Glomerular endothelial cell (primary cell): ENCODE measurements at regions not wholly inside any gene's neighbourhood (a gene's known extent, or its start where the extent isn't known, plus 50 kb on each side); places are given as distances from the start of the nearest gene placed in this dataset.
"Not testable (repeated sequence)": the region's sequence is repeated elsewhere in the genome, so short reads cannot be mapped to it uniquely, and the experiment has no call there.

Experiments used
- DNase-seq: peaks from one replicate; pipeline ENCODE4 v3.0.0-alpha.2; 2011; ENCODE audit warnings: low read depth, low spot score; ENCODE audit errors: extremely low read depth

DNA sequence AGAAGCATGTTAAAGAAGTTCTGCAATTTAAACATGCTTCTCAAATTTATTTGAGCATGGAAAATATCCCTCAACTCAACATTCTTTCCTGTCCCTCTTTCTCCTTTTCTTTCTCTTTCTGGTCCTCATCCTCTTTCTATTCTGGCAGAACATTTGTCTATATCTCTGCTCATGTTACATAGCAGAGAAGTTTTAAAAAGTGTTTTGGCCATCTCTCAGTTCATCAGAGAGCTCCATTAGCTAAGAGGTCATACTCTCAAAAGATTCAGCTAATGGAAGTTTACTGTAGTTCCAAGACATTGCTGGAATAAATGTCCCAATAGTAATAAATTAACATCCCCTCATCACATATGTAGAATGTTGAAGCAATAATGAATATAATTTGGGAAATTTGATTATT is 53.5 kb downstream of the XCL2 start:
- no peak for DNase-seq

DNA sequence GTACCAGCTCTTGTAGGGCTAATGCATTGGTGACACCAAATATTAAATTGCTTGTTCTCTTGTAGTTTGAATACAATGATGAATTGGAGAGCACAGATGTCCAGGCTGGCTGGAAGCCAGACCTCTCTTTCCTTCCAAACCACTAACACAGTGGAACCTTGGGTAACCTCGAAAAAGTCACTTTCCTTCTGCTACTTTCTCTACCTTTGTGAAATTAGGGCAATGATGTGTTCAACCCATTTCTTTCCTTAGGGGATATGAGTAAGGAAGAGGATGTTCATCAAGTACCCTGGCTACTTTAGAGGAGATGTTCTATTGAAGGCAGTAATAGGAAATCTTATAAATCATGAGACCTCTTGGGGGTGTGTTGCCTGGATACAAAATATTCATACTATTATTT is 55.7 kb downstream of the XCL2 start:
- DNase-seq = no peak

DNA sequence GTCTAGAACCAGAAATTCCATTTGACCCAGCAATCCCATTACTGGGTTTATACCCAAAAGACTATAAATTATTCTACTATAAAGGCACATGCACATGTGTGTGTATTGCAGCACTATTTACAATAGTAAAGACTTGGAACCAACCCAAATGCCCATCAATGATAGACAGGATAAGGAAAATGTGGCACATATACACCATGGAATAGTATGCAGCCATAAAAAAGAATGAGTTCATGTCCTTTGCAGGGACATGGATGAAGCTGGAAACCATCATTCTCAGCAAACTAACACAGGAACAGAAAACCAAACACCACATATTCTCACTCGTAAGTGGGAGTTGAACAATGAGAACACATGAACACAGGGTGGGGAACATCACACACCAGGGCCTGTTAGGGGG is 57.0 kb downstream of the XCL2 start:
- DNase-seq = not testable (repeated sequence)

DNA sequence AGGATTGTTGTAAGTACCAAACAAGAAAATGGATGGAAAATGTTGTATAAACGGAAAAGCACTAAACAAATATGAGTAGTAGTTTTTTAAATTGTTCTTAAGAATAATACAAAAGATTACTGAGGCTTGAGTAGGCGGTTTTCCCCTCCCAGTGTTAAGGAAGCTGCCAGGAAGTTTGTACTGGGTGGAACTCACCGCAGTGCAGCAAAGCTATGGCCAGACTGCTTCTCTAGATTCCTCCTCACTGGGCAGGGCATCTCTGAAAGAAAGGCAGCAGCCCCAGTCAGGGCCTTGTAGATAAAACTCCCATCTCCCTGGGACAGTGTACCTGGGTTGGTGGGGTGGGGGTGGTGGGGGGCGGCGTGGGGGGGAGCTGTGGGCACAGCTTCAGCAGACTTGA is 58.7 kb downstream of the XCL2 start:
- DNase-seq = no peak

DNA sequence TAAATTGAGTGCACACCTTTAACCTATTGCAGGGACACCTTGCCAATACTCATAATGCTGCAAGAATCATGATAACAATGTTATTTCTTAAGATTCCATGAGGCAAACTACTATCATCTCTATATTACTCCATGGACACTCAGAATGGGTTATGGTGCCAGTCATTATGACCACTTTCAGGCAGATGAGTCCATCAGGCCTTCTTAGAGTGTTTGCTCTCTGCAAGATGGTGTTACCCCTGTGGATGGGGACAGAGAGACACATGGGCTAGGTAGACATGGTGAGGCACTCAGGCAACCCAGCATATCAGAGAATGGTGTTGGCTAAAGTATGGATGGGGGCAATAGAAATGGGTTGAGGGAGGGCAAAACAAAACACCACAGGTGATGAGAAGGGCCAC is 59.7 kb downstream of the XCL2 start:
- DNase-seq = no peak

DNA sequence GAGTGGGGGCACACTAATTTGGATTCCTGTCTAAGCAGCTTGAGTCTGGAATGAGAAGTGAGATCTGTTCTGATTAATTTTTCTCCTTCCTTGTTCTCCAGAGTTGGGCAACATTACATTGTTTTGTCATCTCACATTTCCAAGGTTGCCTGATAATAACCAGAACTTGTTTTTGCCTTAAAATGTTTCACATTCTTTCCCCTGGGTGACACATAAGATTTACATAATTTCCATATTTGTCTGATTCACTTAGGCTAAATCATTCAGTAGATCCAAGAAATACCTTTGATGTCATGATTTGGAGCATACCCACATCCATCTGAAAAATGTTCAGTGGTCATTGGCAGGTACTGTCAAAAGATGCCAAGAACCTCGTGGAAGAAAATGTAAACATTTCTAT is 60.3 kb downstream of the XCL2 start:
- DNase-seq = no peak

DNA sequence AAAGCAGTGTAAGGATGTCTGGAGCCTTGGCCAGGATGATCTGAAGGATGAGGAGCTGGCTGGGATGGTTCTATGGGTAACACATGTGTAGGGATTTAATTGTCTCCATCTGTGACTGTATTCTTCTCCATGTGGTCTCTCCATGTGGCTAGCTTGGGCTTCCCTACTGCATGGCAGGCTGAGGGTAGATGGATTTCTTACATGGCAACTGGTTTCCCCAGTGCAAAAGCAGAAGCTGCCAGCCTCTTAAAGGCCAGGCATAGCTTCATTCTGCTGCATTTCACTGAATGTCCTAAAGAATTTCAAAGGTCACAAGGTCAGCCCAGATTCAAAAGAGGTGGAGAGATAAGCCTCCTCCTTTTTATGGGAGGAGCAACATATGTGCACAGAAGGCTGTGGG is 61.7 kb downstream of the XCL2 start:
- DNase-seq = no peak

DNA sequence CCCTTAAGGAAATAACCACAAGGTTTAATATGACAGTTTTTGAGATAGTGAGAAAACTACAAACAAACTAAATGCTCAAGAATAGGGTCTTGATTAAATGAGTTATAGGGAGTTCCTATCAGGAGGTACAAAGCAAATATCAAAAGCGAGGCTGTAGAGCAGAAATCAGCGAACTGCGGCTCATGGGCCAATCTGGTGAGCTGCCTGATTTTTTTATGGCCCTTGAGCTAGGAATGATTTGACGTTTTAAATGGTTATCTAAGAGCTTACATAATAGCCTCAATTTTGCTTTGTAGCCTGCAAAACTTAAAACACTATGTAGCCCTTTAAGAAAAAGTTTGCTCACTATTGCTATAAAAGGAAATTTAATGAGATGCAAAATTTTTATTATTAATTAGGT is 62.2 kb downstream of the XCL2 start:
- no peak for DNase-seq

DNA sequence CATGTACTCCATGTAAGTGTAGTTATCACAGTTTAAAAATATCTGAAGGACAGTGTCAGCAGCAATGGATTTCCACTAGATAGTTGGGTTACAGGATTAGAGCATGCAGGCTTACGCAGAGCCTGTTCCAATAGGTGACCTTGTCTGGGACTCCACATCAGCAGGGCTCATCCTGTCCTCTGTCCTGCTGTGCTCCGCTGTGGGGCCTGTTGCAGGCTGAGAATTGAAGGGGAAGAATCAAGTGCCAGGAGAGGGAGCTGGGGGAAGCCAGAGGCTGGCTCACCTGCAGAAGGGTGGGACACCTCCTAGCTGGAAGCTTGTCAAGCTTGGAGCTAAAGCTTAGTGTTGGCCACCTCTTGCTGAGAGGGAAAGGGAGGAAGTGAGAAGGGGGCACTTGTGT is 62.8 kb downstream of the XCL2 start:
- no peak for DNase-seq

DNA sequence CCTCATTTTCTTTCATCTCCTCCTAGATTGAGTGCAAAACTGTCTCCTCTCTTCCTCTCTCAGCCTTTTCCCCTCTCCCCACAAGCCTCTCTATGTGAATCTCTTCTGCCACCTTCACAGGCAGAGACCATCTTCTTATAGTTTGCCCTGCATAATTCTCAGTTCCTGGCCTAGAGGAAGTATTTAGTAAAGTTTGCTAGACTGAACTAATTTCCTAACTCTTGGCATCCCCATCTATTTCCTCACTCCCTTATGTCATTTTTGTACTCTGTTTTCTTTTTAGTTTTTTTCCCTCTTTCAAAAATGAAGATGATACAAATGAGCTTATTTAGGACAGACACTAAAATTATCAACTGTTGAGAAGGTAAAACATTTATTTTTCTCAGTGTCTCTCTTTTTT is 66.0 kb downstream of the XCL2 start:
- no peak for DNase-seq

DNA sequence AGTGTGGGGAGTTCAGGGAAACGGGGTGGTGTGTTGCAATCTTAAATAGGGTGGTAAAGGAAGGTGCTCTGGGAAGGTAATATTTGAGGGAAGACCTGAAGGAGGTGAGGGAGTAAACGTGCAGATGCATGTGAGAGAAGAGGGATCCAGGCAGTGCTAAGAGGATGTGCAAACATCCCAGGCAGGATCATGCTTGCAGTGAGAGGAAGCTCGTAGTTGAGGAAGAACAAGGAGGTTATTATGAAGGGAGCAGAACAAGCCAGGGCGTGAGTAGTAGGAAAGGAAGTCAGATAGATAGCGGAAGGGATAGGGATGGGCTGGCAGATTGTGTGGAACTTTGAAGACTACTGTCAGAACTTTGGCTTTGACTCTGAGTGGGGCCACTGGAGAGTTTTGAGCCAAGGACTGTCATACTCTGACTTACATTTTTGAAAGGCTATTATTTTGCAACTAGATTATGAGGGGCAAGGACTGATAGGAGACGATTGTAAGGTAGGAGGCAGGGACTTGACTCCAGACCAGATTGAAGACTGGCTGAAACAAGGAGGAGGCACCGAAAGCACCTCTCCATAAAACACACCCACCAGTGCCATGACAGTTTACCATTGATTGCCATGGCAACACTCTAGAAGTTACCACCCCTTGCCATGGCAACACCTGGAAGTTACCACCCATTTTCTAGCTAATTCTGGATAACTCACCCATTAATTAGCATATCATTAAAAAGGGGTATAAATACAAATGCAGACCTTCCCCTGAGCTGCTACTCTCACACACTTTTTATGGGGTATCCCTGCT is 67.0 kb downstream of the XCL2 start:
- no peak for DNase-seq

DNA sequence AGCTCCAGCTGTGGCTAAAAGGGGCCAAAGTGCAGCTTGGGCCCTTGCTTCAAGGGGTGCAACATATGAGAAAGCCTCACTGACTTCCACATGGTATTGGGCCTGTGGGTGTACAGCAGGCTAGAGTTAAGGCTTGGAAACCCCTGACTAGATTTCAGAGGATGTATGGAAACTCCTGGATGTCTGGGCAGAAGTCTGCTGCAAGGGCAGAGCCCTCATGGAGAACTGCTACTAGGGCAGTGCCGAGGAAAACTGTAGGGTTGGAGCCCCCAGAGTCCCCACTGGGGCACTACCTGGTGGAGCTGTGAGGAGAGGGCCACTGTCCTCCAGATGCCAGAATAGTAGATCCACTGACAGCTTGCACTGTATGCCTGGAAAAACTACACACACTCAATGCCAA is 69.5 kb downstream of the XCL2 start:
- DNase-seq = no peak

DNA sequence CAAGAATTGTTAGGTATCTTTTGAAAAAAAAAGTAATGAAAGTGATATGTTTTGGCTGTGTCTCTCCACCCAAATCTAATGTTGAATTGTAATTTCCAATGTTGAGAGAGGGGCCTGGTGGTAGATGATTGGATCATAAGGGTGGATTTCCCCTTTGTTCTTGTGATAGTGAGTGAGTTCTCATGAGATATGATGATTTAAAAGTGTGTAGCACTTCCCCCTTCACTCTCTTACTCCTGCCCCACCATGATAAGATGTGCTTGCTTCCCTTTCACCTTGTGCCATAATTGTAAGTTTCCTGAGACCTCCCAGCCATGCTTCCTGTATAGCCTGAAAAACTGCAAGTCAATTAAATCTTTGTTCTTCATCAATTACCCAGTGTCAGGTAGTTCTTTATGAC is 70.7 kb downstream of the XCL2 start:
- DNase-seq = no peak

DNA sequence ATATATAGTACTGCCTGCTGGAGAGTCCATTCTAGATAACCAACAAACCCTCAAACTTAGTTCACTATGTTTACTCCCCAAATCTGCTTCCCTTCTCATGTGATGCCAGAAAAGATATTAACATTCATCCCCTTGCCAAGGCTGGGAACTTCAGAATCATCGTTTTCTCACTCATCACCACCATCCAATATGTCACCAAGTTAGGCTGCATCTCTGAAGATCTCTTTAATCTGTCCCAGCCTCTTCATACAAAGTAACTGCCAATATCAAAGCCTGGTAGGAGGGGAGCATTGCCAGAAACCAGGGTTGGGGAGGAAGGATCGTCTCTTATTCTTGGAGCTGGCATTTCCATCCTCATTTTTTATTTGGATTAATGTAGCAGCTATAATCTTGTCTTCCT is 71.6 kb downstream of the XCL2 start:
- DNase-seq = no peak

DNA sequence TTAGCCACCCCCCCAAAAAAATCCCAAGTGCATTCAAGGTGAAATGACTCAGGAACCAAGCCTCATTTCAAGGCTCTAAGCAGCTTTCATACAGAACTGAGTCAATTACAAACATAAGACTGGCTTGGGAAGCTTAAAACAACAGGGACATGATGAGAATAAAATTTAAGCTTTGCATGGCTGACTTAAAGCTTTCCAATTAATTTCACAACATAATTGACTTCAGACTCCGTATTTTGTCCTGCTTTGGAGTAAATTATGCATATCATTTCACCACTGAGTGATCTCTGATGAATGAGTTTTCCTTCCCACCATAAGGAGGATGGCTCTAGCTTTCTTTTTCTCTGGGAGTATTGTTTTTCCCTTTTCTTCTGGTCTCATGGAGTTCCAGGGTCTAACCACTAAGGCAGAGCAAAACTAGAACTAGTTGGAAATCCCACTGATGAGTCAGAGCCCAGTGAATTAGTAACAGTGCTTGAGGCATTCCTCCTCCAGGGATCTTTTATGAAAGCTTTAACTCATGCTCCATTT is 72.8 kb downstream of the XCL2 start:
- no peak for DNase-seq

DNA sequence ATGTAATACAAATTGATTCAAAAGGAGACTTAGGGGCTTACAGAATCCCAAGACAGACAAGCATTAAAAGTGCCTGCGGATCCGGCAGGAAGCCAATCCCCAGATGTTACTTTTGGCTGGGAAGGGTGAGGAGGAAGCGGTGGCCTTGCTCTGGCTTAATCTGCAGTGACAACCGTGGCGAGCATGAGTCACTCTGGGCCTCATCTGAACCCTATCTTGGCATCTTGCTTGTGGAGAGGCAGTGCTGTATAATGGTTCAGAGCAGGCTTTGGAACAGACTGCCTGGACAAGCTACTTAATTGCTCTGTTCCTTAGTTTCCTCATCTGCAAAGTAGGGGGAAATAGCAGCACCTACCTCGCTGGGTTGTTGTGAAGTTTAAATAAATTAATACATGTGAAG is 74.1 kb downstream of the XCL2 start:
- DNase-seq = no peak

DNA sequence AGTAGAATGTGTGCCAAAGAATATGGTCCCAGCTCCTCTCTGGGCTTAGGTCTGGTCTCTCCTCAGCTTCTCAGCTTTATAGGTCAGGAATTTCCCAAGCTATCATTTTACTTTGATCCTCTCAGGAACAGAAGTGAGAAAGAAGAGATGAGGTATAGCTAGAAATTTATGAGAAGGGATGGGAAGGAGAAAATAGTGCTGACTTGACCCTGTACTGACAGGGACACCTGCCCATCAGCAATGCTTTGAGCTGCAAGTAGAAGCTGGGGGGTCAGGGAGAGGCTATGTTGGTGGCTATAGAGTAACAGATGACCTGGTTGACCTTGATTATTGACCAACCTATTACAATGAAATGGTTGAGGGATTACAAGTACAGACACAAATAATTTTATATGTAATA is 75.0 kb downstream of the XCL2 start:
- no peak for DNase-seq

DNA sequence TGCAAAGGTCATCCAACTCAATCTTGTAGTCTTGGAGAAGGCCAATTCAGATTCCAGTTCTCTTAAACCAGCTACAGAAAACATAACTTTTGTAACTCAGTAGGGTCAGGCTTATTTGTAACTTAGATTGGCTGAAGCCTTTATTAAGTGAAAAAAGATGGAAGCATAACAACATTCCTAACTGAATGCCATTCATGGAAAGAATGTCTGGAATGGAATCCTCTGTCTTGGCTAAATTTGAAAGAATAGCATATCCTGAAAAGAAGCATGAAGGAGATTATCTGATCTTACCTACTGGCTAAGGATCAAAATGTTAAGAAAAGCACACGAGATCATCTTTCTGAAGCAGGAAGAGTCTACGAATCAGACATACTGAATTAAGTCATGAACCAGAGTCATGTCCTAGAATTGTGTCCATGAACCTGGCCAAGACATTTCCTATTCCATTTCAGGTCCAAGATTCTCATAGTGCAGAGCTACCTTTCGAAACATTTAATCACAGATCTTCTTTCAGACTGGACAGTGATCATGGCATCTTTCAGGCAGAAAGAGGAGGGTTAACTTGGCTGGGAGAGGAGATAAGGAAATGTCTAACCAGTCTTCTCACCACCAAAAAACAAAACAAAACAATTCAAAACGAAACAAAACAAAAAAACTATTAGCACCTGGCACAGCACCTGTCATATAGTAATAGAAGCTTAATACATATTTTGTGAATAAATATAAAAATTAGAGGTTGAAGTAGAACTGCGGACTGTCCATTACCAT is 75.6 kb downstream of the XCL2 start:
- no peak for DNase-seq

DNA sequence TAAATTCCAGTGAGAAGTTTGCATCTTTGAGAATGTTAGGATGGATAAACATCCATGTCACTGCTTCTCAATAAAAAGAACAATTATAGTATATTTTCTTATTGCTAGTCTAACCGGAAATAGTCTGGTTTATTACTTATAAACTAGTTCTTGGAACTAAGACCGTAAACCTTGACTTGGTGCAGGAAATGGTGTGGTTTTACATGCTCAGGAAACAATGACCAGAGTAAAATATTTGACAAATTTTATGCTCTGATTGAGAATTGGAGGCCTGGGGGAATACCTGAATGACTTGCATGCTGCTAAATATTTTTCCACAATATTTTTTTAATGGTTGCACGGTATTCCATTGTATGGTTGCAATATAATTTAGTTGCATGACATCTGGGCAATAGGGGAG is 76.3 kb downstream of the XCL2 start:
- no peak for DNase-seq

DNA sequence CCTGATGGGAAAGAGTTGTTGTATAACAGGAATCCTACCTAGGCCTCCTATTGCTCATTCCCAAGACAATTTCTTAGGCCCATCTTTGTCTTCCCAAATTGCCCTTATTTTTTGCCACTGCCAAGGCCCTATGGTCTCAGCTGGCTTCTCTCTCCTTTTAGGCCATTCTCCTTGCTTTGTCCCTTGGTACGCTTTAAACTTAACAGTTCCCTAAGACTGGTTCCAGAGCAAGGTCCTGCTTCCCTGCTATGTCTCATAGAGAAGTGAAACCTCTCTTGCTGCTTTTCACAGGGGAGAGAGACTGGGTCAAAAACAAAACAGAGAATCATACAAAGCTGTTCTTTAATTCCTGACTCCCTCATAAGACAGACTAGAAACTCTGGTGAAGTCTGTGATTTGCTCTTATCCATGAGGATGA is 77.1 kb downstream of the XCL2 start:
- no peak for DNase-seq

DNA sequence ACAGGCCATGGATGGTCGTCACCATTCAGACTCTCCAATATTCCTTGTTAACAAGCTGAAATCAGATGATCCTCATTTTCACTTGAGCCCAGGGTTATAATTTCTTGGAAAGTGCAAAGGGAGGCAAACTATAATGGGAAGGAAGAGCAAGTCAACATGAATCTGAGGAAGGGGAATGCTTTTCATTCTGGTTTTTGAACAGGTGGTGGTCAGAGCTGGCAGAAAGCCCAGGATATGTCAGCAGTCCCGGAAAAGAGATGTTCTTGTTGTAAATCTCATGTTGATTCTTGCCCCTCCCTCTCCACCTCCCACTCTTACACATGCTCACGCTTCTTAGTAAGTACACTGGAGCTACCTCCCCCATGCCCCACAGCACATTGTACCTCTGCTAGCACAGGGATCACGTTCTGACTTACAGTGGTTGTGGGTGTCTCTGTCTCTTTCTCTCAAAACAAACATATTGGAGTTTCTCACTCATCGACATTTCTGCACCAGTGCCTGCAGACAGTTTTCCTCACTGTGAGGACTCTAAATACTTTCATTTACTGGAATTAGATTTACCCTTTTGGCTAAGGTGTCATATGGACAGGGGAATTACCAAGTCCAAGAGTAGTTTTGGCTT is 77.6 kb downstream of the XCL2 start:
- no peak for DNase-seq

DNA sequence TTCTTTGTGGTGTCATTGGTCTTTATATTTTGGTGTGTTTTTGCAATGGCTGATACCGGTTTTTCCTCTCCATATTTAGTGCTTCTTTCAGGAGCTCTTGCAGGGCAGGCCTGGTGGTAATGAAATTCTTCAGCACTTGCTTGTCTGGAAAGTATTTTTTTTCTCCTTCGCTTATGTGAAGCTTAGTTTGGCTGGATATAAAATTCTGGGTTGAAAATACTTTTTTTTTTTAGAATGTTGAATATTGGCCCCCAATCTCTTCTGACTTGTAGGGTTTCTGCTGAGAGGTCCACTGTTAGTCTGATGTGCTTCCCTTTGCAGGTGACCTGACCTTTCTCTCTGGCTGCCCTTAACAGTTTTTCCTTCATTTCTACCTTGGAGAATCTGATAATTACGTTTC is 82.7 kb downstream of the XCL2 start:
- not testable (repeated sequence) for DNase-seq
